ENCODE measurements at regions not wholly inside any gene's neighbourhood (a gene's known extent, or its start where the extent isn't known, plus 50 kb on each side); places are given as distances from the start of the nearest gene placed in this dataset.

- peak; percentile 31 for TF ChIP-seq CTCF (conservative IDR thresholded peaks at IDR 0.05; ENCODE audit: low read depth, low read length)
- TF ChIP-seq EZH2 (IDR thresholded peaks at IDR 0.05; ENCODE audit: low read length, unreplicated experiment) = no peak
- TF ChIP-seq EZH2phosphoT487 (IDR thresholded peaks at IDR 0.05; ENCODE audit: borderline replicate concordance, low read length) = no peak
Measured at GRCh38 chr6:19549109-19549508, 288.1 kb upstream of the ID4 start.

Measured in PC-3 (cell line).